PFSK-1 (cell line): ENCODE measurements at regions not wholly inside any gene's neighbourhood (a gene's known extent, or its start where the extent isn't known, plus 50 kb on each side); places are given as distances from the start of the nearest gene placed in this dataset.

Experiments
- FOXP2 ChIP-seq: optimal IDR thresholded peaks from 2 replicates; pipeline ENCODE3; 2011; ENCODE audit warnings: borderline replicate concordance, control low read depth, inconsistent platforms; ENCODE audit not compliant: insufficient read depth; ENCODE audit errors: extremely low read length, extremely low read depth
- POLR2AphosphoS5 ChIP-seq: IDR thresholded peaks from 2 replicates; pipeline ENCODE4 v1.6.1; 2012; ENCODE audit warnings: low read depth, mild to moderate bottlenecking, control low read depth, low read length, moderate library complexity
- REST ChIP-seq, 2 experiments: IDR thresholded peaks; 2 replicates each; pipeline versions ENCODE4 v1.6.1 to v1.8.0; 2011 to 2012; ENCODE audit warnings: low read depth in 2 of 2, low read length in 2 of 2, control low read depth in 1 of 2, inconsistent platforms in 1 of 2, mild to moderate bottlenecking in 1 of 2, moderate library complexity in 1 of 2; ENCODE audit not compliant: insufficient read depth in 1 of 2
- SIN3A ChIP-seq: IDR thresholded peaks from 2 replicates; pipeline ENCODE4 v1.6.1; 2012; ENCODE audit warnings: mild to moderate bottlenecking, low read length, moderate library complexity, borderline replicate concordance; ENCODE audit not compliant: insufficient read depth
- TAF1 ChIP-seq: IDR thresholded peaks from 2 replicates; pipeline ENCODE4 v1.6.1; 2012; ENCODE audit warnings: low read length, control low read depth, borderline replicate concordance; ENCODE audit not compliant: insufficient read depth

- TF ChIP-seq REST (IDR thresholded peaks at IDR 0.05; ENCODE audit: insufficient read depth in 1 of 2, low read depth in 2 of 2, low read length in 2 of 2) (no peak), TAF1 (no peak), SIN3A (no peak), POLR2AphosphoS5 (no peak), FOXP2 (no peak)
These were observed 185.7 kb downstream of the KCNRG start for GRCh38 chr13:50200988-50201387.

- TF ChIP-seq REST (IDR thresholded peaks at IDR 0.05; ENCODE audit: insufficient read depth in 1 of 2, low read depth in 2 of 2, low read length in 2 of 2) (no peak), SIN3A (no peak), POLR2AphosphoS5 (no peak), TAF1 (no peak), FOXP2 (no peak)
These were observed 187.2 kb downstream of the KCNRG start for GRCh38 chr13:50202485-50202884.

- no peak for TF ChIP-seq TAF1
- TF ChIP-seq FOXP2 = no peak
- TF ChIP-seq POLR2AphosphoS5 = no peak
These were observed 188.2 kb downstream of the KCNRG start for GRCh38 chr13:50203256-50203941.

- TF ChIP-seq FOXP2 (no peak), SIN3A (no peak), TAF1 (no peak), POLR2AphosphoS5 (no peak), REST (IDR thresholded peaks at IDR 0.05; ENCODE audit: insufficient read depth in 1 of 2, low read depth in 2 of 2, low read length in 2 of 2) (no peak)
These were observed 190.3 kb downstream of the KCNRG start for GRCh38 chr13:50205581-50205980.

- TF ChIP-seq SIN3A = no peak
- no peak for TF ChIP-seq TAF1
- TF ChIP-seq POLR2AphosphoS5 = no peak
- TF ChIP-seq FOXP2 = no peak
- no peak for TF ChIP-seq REST (IDR thresholded peaks at IDR 0.05; ENCODE audit: insufficient read depth in 1 of 2, low read depth in 2 of 2, low read length in 2 of 2)
These were observed 193.6 kb downstream of the KCNRG start for GRCh38 chr13:50208826-50209335.
